Ishikawa (cell line): ENCODE measurements at regions not wholly inside any gene's neighbourhood (a gene's known extent, or its start where the extent isn't known, plus 50 kb on each side); places are given as distances from the start of the nearest gene placed in this dataset.

Source experiments
- CEBPB ChIP-seq: IDR thresholded peaks from 2 replicates; pipeline ENCODE4 v1.6.1; 2012
- CREB1 ChIP-seq: IDR thresholded peaks from 2 replicates; pipeline ENCODE4 v1.6.1; 2012; ENCODE audit warnings: low read depth
- EGR1 ChIP-seq: IDR thresholded peaks from 2 replicates; pipeline ENCODE4 v1.6.1; 2012
- EP300 ChIP-seq: IDR thresholded peaks from 2 replicates; pipeline ENCODE4 v1.6.1; 2012; ENCODE audit warnings: borderline replicate concordance
- FOXM1 ChIP-seq: IDR thresholded peaks from 2 replicates; pipeline ENCODE4 v1.6.1; 2012; ENCODE audit warnings: low read depth, borderline replicate concordance
- MAX ChIP-seq: IDR thresholded peaks from 2 replicates; pipeline ENCODE4 v1.6.1; 2012
- NFIC ChIP-seq: IDR thresholded peaks from 2 replicates; pipeline ENCODE4 v1.6.1; 2012
- RAD21 ChIP-seq: IDR thresholded peaks from 2 replicates; pipeline ENCODE4 v1.6.1; 2012; ENCODE audit warnings: low read depth
- REST ChIP-seq: IDR thresholded peaks from 2 replicates; pipeline ENCODE4 v1.6.1; 2012; ENCODE audit warnings: low read depth, mild to moderate bottlenecking
- TAF1 ChIP-seq: IDR thresholded peaks from 2 replicates; pipeline ENCODE4 v1.6.1; 2012; ENCODE audit warnings: low read depth, mild to moderate bottlenecking
- TCF12 ChIP-seq: IDR thresholded peaks from 2 replicates; pipeline ENCODE4 v1.6.1; 2012; ENCODE audit warnings: low read depth
- TEAD4 ChIP-seq: IDR thresholded peaks from 2 replicates; pipeline ENCODE4 v1.6.1; 2012
- USF1 ChIP-seq: IDR thresholded peaks from 2 replicates; pipeline ENCODE4 v1.6.1; 2012
- YY1 ChIP-seq: IDR thresholded peaks from 2 replicates; pipeline ENCODE4 v1.6.1; 2012; ENCODE audit warnings: low read depth
- ZBTB7A ChIP-seq: IDR thresholded peaks from 2 replicates; pipeline ENCODE4 v1.6.1; 2012; ENCODE audit warnings: low read depth

- no peak for TF ChIP-seq CEBPB
- no peak for TF ChIP-seq TCF12
- no peak for TF ChIP-seq TEAD4
- no peak for TF ChIP-seq YY1
- TF ChIP-seq TAF1, result no peak
- no peak for TF ChIP-seq USF1
- TF ChIP-seq NFIC, result no peak
- no peak for TF ChIP-seq EP300
- TF ChIP-seq RAD21, result no peak
- no peak for TF ChIP-seq MAX
- no peak for TF ChIP-seq CREB1
- no peak for TF ChIP-seq REST
- no peak for TF ChIP-seq FOXM1
- no peak for TF ChIP-seq EGR1
- no peak for TF ChIP-seq ZBTB7A
Measured at GRCh38 chr15:95180530-95180929, 949.2 kb downstream of the MCTP2 start.

GRCh38 chr15:95182091-95182490, 950.7 kb downstream of the MCTP2 start:
- TF ChIP-seq USF1, result no peak
- no peak for TF ChIP-seq ZBTB7A
- no peak for TF ChIP-seq RAD21
- TF ChIP-seq EP300, result no peak
- TF ChIP-seq CREB1, result no peak
- TF ChIP-seq CEBPB, result no peak
- TF ChIP-seq TEAD4, result no peak

GRCh38 chr15:95192923-95193322, 961.6 kb downstream of the MCTP2 start:
- no peak for TF ChIP-seq TAF1
- no peak for TF ChIP-seq EGR1
- no peak for TF ChIP-seq YY1
- TF ChIP-seq USF1, result no peak
- no peak for TF ChIP-seq CEBPB
- no peak for TF ChIP-seq TEAD4

- TF ChIP-seq USF1 (no peak), EP300 (no peak), TAF1 (no peak), CREB1 (no peak), RAD21 (no peak), NFIC (no peak), ZBTB7A (no peak), FOXM1 (no peak), CEBPB (no peak), MAX (no peak), TEAD4 (no peak), TCF12 (no peak), YY1 (no peak), REST (no peak), EGR1 (no peak)
Measured at GRCh38 chr15:95194746-95195145, 963.4 kb downstream of the MCTP2 start.

- no peak for TF ChIP-seq REST
- TF ChIP-seq RAD21, result no peak
- no peak for TF ChIP-seq EP300
- no peak for TF ChIP-seq TEAD4
- TF ChIP-seq TCF12, result no peak
Measured at GRCh38 chr15:95196176-95196915, 965.0 kb downstream of the MCTP2 start.
